Adrenal gland (tissue), 5 donors: ENCODE measurements at regions not wholly inside any gene's neighbourhood (a gene's known extent, or its start where the extent isn't known, plus 50 kb on each side); places are given as distances from the start of the nearest gene placed in this dataset.
"Not testable (repeated sequence)": the region's sequence is repeated elsewhere in the genome, so short reads cannot be mapped to it uniquely, and the experiment has no call there.

ENCODE experiments used
- POLR2A ChIP-seq, 2 donors: fragments of 450-650 bp; IDR thresholded peaks; one replicate each; pipeline ENCODE4 v1.6.1; 2017; ENCODE audit warnings: antibody characterized with exemption in 2 of 2, mild to moderate bottlenecking in 2 of 2, moderate library complexity in 1 of 2
- TF ChIP-seq, protein P1 (sequence below), 6 experiments: fragments of 450-650 bp in 4 of 6; fragments of 200-600 bp in 2 of 6; sonication (generic) in 1 of 6; IDR thresholded peaks; 1 replicate in 5 of 6; 2 replicates in 1 of 6; pipeline versions ENCODE4 v1.5.1 to v1.8.0; 2016 to 2021; ENCODE audit warnings: antibody characterized with exemption in 6 of 6, mild to moderate bottlenecking in 2 of 6, moderate library complexity in 1 of 6
- donor health status: DM: no; HTN: no; CAD: no.

- TF ChIP-seq, protein P1, sequence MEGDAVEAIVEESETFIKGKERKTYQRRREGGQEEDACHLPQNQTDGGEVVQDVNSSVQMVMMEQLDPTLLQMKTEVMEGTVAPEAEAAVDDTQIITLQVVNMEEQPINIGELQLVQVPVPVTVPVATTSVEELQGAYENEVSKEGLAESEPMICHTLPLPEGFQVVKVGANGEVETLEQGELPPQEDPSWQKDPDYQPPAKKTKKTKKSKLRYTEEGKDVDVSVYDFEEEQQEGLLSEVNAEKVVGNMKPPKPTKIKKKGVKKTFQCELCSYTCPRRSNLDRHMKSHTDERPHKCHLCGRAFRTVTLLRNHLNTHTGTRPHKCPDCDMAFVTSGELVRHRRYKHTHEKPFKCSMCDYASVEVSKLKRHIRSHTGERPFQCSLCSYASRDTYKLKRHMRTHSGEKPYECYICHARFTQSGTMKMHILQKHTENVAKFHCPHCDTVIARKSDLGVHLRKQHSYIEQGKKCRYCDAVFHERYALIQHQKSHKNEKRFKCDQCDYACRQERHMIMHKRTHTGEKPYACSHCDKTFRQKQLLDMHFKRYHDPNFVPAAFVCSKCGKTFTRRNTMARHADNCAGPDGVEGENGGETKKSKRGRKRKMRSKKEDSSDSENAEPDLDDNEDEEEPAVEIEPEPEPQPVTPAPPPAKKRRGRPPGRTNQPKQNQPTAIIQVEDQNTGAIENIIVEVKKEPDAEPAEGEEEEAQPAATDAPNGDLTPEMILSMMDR (IDR thresholded peaks at IDR 0.05): not testable (repeated sequence)
- not testable (repeated sequence) for TF ChIP-seq POLR2A (IDR thresholded peaks at IDR 0.05)
Observed at GRCh38 chr5:156089955-156090940, 236.7 kb upstream of the SGCD start.
